ENCODE measurements at regions not wholly inside any gene's neighbourhood (a gene's known extent, or its start where the extent isn't known, plus 50 kb on each side); places are given as distances from the start of the nearest gene placed in this dataset.

DNA sequence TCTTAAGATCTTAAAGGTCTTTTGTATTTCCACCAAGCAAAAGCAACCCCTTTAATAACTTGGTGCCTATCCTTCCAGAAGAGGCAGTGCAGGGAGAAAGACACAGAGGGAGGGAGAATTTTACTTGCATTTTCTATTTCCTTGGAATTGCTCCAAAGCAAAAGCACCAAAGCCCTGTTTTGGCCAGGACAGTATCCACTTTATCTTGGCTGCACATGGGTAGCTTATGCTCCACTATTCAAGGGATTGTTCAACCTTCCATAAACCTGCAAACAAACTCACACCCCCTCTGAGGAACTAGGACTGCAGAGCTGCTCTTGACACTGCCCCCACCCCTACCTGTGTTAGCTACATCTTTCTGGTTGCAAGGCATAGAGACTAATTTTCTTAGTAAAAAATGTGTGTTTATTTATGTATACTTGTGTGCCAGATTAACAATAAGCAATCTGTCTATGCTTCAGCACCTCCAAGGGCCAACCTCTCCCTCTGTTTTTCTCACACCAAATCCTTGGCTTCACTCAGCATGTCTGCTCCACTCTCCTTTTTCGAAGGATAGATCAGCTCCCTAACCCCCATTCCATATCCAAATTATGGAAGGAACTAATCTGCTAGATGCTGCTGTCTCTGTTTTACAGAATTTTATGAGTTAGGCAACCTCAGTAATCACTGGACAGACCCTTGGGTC is 68.1 kb upstream of the KLF12 start:
- TF ChIP-seq, protein P1, sequence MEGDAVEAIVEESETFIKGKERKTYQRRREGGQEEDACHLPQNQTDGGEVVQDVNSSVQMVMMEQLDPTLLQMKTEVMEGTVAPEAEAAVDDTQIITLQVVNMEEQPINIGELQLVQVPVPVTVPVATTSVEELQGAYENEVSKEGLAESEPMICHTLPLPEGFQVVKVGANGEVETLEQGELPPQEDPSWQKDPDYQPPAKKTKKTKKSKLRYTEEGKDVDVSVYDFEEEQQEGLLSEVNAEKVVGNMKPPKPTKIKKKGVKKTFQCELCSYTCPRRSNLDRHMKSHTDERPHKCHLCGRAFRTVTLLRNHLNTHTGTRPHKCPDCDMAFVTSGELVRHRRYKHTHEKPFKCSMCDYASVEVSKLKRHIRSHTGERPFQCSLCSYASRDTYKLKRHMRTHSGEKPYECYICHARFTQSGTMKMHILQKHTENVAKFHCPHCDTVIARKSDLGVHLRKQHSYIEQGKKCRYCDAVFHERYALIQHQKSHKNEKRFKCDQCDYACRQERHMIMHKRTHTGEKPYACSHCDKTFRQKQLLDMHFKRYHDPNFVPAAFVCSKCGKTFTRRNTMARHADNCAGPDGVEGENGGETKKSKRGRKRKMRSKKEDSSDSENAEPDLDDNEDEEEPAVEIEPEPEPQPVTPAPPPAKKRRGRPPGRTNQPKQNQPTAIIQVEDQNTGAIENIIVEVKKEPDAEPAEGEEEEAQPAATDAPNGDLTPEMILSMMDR (IDR thresholded peaks at IDR 0.05 in 2 of 3, conservative IDR thresholded peaks at IDR 0.05 in 1 of 3; ENCODE audit: control insufficient read depth in 2 of 3, extremely low read depth in 1 of 3, insufficient read depth in 1 of 3, low read depth in 3 of 3, low read length in 3 of 3): no peak
- TF ChIP-seq EP300 (IDR thresholded peaks at IDR 0.05; ENCODE audit: borderline replicate concordance in 1 of 2, control insufficient read depth in 1 of 2, low read depth in 2 of 2, low read length in 2 of 2): no peak
- no peak for TF ChIP-seq MYC (IDR thresholded peaks at IDR 0.05; ENCODE audit: insufficient read depth, insufficient read length, insufficient replicate concordance, low read length, severe bottlenecking)
- no peak for TF ChIP-seq SP1 (IDR thresholded peaks at IDR 0.05; ENCODE audit: low read depth, low read length)
